HL-60 (cell line): ENCODE measurements at regions not wholly inside any gene's neighbourhood (a gene's known extent, or its start where the extent isn't known, plus 50 kb on each side); places are given as distances from the start of the nearest gene placed in this dataset.

ENCODE experiments used
- DNase-seq, 2 experiments: peaks; one replicate each; pipeline ENCODE4 v3.0.0-alpha.2; 2010 to 2020; ENCODE audit warnings: low read depth in 1 of 2, low spot score in 1 of 2
- H3K27ac ChIP-seq: fragments of 250-450 bp; sonication (Bioruptor Pico); replicated peaks from 2 replicates; pipeline ENCODE4 v1.5.1; 2020; ENCODE audit warnings: mild to moderate bottlenecking, moderate library complexity
- H3K27me3 ChIP-seq: fragments of 250-450 bp; sonication (Bioruptor Pico); 2 replicates; pipeline ENCODE4 v1.5.1; 2021; ENCODE audit warnings: mild to moderate bottlenecking, moderate library complexity; ENCODE audit not compliant: insufficient read depth, poor library complexity, severe bottlenecking
- H3K4me3 ChIP-seq: replicated peaks from 2 replicates; pipeline ENCODE4 v1.5.1; 2011; ENCODE audit warnings: mild to moderate bottlenecking, control low read depth, low read length; ENCODE audit not compliant: insufficient read depth
- CTCF ChIP-seq: IDR thresholded peaks from one replicate; pipeline ENCODE4 v1.5.1; 2011; ENCODE audit warnings: low read length, control low read depth, inconsistent platforms; ENCODE audit not compliant: insufficient read depth
- GABPA ChIP-seq: IDR thresholded peaks from 2 replicates; pipeline ENCODE4 v1.6.1; 2012; ENCODE audit warnings: low read depth
- POLR2AphosphoS5 ChIP-seq: IDR thresholded peaks from 2 replicates; pipeline ENCODE4 v1.6.1; 2012; ENCODE audit warnings: low read depth
- REST ChIP-seq: IDR thresholded peaks from 2 replicates; pipeline ENCODE4 v1.6.1; 2012; ENCODE audit warnings: low read depth; ENCODE audit not compliant: insufficient replicate concordance
- SPI1 ChIP-seq: IDR thresholded peaks from 2 replicates; pipeline ENCODE4 v1.6.1; 2012; ENCODE audit warnings: low read depth, mild to moderate bottlenecking, borderline replicate concordance

- H3K27ac ChIP-seq = no peak overlapping the region
- no peaks in the 10 kb centered on the region for H3K27me3 ChIP-seq
- TF ChIP-seq POLR2AphosphoS5 = no peak
- TF ChIP-seq SPI1 = no peak
- no peak for TF ChIP-seq CTCF
- TF ChIP-seq GABPA = no peak
- no peak for TF ChIP-seq REST
- DNase-seq = no peak
- H3K4me3 ChIP-seq = no peak overlapping the region
Observed at GRCh38 chr7:41786404-41786803, 83.5 kb upstream of the INHBA start.

GRCh38 chr7:41785840-41786239, 83.0 kb upstream of the INHBA start:
- Histone ChIP-seq H3K27me3 (no peaks in the 10 kb centered on the region), H3K4me3 (no peak overlapping the region), H3K27ac (no peak overlapping the region)
- no peak for DNase-seq
- no peak for TF ChIP-seq SPI1
- no peak for TF ChIP-seq CTCF
- TF ChIP-seq POLR2AphosphoS5 = no peak
- no peak for TF ChIP-seq GABPA
- TF ChIP-seq REST = no peak

GRCh38 chr7:41785265-41785664, 82.4 kb upstream of the INHBA start:
- Histone ChIP-seq H3K27me3 (no peaks in the 10 kb centered on the region), H3K4me3 (no peak overlapping the region), H3K27ac (no peak overlapping the region)
- DNase-seq = no peak
- TF ChIP-seq POLR2AphosphoS5 = no peak
- TF ChIP-seq SPI1 = no peak
- TF ChIP-seq CTCF = no peak
- TF ChIP-seq GABPA = no peak
- TF ChIP-seq REST = no peak
